ENCODE measurements at regions not wholly inside any gene's neighbourhood (a gene's known extent, or its start where the extent isn't known, plus 50 kb on each side); places are given as distances from the start of the nearest gene placed in this dataset.

DNA sequence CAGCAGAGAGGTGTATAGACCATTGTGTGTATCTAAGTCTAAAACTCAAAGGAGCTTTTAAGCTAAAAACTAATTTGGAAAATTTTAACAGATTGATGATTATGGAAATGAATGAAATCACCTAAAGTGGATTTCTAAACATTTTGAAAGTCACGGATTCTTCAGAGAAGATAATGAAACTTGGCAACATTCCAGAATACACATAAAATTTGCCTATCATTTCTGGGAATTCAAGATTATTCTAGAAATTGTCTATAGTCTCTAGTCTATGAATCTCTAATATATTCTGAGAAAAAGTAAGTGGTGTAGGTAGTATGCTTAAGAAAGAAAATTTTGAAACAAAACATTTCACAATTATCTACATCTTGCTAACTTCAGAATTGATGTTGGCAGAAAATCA lies 1117.9 kb upstream of the CNTN5 start:
- TF ChIP-seq, protein P1, sequence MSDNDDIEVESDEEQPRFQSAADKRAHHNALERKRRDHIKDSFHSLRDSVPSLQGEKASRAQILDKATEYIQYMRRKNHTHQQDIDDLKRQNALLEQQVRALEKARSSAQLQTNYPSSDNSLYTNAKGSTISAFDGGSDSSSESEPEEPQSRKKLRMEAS (IDR thresholded peaks at IDR 0.05), result no peak
- TF ChIP-seq, protein P2, sequence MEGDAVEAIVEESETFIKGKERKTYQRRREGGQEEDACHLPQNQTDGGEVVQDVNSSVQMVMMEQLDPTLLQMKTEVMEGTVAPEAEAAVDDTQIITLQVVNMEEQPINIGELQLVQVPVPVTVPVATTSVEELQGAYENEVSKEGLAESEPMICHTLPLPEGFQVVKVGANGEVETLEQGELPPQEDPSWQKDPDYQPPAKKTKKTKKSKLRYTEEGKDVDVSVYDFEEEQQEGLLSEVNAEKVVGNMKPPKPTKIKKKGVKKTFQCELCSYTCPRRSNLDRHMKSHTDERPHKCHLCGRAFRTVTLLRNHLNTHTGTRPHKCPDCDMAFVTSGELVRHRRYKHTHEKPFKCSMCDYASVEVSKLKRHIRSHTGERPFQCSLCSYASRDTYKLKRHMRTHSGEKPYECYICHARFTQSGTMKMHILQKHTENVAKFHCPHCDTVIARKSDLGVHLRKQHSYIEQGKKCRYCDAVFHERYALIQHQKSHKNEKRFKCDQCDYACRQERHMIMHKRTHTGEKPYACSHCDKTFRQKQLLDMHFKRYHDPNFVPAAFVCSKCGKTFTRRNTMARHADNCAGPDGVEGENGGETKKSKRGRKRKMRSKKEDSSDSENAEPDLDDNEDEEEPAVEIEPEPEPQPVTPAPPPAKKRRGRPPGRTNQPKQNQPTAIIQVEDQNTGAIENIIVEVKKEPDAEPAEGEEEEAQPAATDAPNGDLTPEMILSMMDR (IDR thresholded peaks at IDR 0.05; ENCODE audit: low read depth, low read length, missing input control), result no peak
- TF ChIP-seq SP1 (IDR thresholded peaks at IDR 0.05) (no peak), TAF1 (conservative IDR thresholded peaks at IDR 0.05) (no peak), HNF4G (IDR thresholded peaks at IDR 0.05) (no peak), YY1 (IDR thresholded peaks at IDR 0.05) (no peak), GABPA (IDR thresholded peaks at IDR 0.05 in 1 of 2, conservative IDR thresholded peaks at IDR 0.05 in 1 of 2) (no peak)
- TF ChIP-seq, protein P3, sequence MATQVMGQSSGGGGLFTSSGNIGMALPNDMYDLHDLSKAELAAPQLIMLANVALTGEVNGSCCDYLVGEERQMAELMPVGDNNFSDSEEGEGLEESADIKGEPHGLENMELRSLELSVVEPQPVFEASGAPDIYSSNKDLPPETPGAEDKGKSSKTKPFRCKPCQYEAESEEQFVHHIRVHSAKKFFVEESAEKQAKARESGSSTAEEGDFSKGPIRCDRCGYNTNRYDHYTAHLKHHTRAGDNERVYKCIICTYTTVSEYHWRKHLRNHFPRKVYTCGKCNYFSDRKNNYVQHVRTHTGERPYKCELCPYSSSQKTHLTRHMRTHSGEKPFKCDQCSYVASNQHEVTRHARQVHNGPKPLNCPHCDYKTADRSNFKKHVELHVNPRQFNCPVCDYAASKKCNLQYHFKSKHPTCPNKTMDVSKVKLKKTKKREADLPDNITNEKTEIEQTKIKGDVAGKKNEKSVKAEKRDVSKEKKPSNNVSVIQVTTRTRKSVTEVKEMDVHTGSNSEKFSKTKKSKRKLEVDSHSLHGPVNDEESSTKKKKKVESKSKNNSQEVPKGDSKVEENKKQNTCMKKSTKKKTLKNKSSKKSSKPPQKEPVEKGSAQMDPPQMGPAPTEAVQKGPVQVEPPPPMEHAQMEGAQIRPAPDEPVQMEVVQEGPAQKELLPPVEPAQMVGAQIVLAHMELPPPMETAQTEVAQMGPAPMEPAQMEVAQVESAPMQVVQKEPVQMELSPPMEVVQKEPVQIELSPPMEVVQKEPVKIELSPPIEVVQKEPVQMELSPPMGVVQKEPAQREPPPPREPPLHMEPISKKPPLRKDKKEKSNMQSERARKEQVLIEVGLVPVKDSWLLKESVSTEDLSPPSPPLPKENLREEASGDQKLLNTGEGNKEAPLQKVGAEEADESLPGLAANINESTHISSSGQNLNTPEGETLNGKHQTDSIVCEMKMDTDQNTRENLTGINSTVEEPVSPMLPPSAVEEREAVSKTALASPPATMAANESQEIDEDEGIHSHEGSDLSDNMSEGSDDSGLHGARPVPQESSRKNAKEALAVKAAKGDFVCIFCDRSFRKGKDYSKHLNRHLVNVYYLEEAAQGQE (IDR thresholded peaks at IDR 0.05), result no peak
- TF ChIP-seq, protein P4, sequence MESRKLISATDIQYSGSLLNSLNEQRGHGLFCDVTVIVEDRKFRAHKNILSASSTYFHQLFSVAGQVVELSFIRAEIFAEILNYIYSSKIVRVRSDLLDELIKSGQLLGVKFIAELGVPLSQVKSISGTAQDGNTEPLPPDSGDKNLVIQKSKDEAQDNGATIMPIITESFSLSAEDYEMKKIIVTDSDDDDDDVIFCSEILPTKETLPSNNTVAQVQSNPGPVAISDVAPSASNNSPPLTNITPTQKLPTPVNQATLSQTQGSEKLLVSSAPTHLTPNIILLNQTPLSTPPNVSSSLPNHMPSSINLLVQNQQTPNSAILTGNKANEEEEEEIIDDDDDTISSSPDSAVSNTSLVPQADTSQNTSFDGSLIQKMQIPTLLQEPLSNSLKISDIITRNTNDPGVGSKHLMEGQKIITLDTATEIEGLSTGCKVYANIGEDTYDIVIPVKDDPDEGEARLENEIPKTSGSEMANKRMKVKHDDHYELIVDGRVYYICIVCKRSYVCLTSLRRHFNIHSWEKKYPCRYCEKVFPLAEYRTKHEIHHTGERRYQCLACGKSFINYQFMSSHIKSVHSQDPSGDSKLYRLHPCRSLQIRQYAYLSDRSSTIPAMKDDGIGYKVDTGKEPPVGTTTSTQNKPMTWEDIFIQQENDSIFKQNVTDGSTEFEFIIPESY (IDR thresholded peaks at IDR 0.05), result no peak
